K562 (cell line): ENCODE measurements at regions not wholly inside any gene's neighbourhood (a gene's known extent, or its start where the extent isn't known, plus 50 kb on each side); places are given as distances from the start of the nearest gene placed in this dataset.

Experiments used
- ATAC-seq: fragments of 200-7000 bp; cut with Tn5 transposase; 3 replicates; pipeline ENCODE4 v1.9.1; 2020; ENCODE audit warnings: moderate library complexity
- BruUV-seq: library from RNA; stranded (reverse); fragments of 400-500 nt; replicated peaks from 2 replicates; lab custom pipeline; 2021; lab: Mats Ljungman, UMichigan
- CTCF ChIA-PET: fragments of 300-600 bp; formaldehyde crosslinking; extraction: SDS; loops from one replicate; lab custom pipeline; 2021; ENCODE audit warnings: low intra/inter-chr PET ratio; lab: Yijun Ruan, JAX
- POLR2A ChIA-PET: fragments of 300-600, 350-650 bp; sonication (Branson Sonifier 250); formaldehyde crosslinking; extraction: SDS; loops from one replicate; lab custom pipeline; 2021; ENCODE audit warnings: antibody characterized with exemption, inconsistent platforms; lab: Yijun Ruan, JAX
- DNase-seq, 4 experiments: peaks; one replicate each; pipeline versions ENCODE4 v3.0.0 to v3.0.0-alpha.2; 2011 to 2018; ENCODE audit warnings: low spot score in 3 of 4, mixed read lengths in 3 of 4; ENCODE audit errors: extremely low read depth in 1 of 4
- FAIRE-seq: peaks from 2 replicates; lab custom pipeline; 2011; peaks lifted over from hg19 to GRCh38; lab: Jason Lieb, UNC
- H2AFZ ChIP-seq: 2 replicates; pipeline ENCODE4 v1.6.0; 2011; ENCODE audit warnings: low read depth, low read length, control low read depth, inconsistent platforms
- H3K27ac ChIP-seq: fragments of 200-600 bp; 3 replicates; pipeline ENCODE4 v1.8.0; 2011; ENCODE audit warnings: low read depth, mild to moderate bottlenecking, control low read depth, inconsistent platforms, low read length, moderate library complexity, mixed read lengths; ENCODE audit errors: extremely low read depth
- H3K27me3 ChIP-seq, 2 experiments: fragments of 300-600 bp in 1 of 2; 2 replicates in 1 of 2; 3 replicates in 1 of 2; pipeline versions ENCODE4 v1.6.0 to v1.8.0; 2011; ENCODE audit warnings: inconsistent platforms in 2 of 2, low read length in 2 of 2, mild to moderate bottlenecking in 1 of 2, mixed read lengths in 1 of 2, moderate library complexity in 1 of 2; ENCODE audit not compliant: control insufficient read depth in 2 of 2, insufficient read depth in 2 of 2
- H3K36me3 ChIP-seq: fragments of 300-600 bp; 3 replicates; pipeline ENCODE4 v1.8.0; 2011; ENCODE audit warnings: mild to moderate bottlenecking, low read length, inconsistent platforms; ENCODE audit not compliant: control insufficient read depth, insufficient read depth
- H3K4me1 ChIP-seq, 2 experiments: fragments of 200-600 bp in 1 of 2; replicated peaks in 1 of 2; 2 replicates in 1 of 2; 3 replicates in 1 of 2; pipeline versions ENCODE4 v1.5.1 to v1.8.0; 2011; ENCODE audit warnings: inconsistent platforms in 2 of 2, low read length in 2 of 2, mild to moderate bottlenecking in 1 of 2, mixed read lengths in 1 of 2, moderate library complexity in 1 of 2; ENCODE audit not compliant: control insufficient read depth in 2 of 2, insufficient read depth in 2 of 2
- H3K4me2 ChIP-seq: 2 replicates; pipeline ENCODE4 v1.6.1; 2011; ENCODE audit warnings: low read length, control low read depth, inconsistent platforms, mixed read lengths; ENCODE audit not compliant: insufficient read depth
- H3K4me3 ChIP-seq: fragments of 200-600 bp; sonication (generic), shearing (Covaris generic); 2 replicates; pipeline ENCODE4 v1.5.1; 2016; ENCODE audit warnings: control low read depth, inconsistent platforms
- H3K79me2 ChIP-seq: fragments of 200-600 bp; 3 replicates; pipeline ENCODE4 v1.8.0; 2011; ENCODE audit warnings: low read length, inconsistent platforms; ENCODE audit not compliant: control insufficient read depth, insufficient read depth
- H3K9ac ChIP-seq, 2 experiments: 2 replicates each; pipeline versions ENCODE4 v1.6.0 to v1.6.1; 2011; ENCODE audit warnings: low read depth in 2 of 2, low read length in 2 of 2, control low read depth in 1 of 2, inconsistent platforms in 1 of 2, mild to moderate bottlenecking in 1 of 2, mixed read lengths in 1 of 2; ENCODE audit not compliant: insufficient read depth in 1 of 2
- H3K9me1 ChIP-seq: one replicate; pipeline ENCODE4 v1.6.0; 2011; ENCODE audit warnings: inconsistent platforms, mild to moderate bottlenecking, low read length, moderate library complexity; ENCODE audit not compliant: control insufficient read depth, insufficient read depth
- H3K9me3 ChIP-seq: replicated peaks from 2 replicates; pipeline ENCODE4 v1.5.1; 2011; ENCODE audit warnings: low read depth, low read length, inconsistent platforms; ENCODE audit not compliant: control insufficient read depth, insufficient read depth
- H4K20me1 ChIP-seq: replicated peaks from 2 replicates; pipeline ENCODE4 v1.6.1; 2011; ENCODE audit warnings: low read length, inconsistent platforms, mixed read lengths; ENCODE audit not compliant: control insufficient read depth, insufficient read depth
- ARNT ChIP-seq, 2 experiments: fragments of 450-650 bp; IDR thresholded peaks; 2 replicates each; pipeline ENCODE4 v1.6.1; 2016; ENCODE audit warnings: mild to moderate bottlenecking in 1 of 2
- ATF2 ChIP-seq: sonication (generic); formaldehyde crosslinking; IDR thresholded peaks from 2 replicates; pipeline ENCODE4 v1.8.1; 2022; ENCODE audit warnings: missing genetic modification reagents
- FOXA1 ChIP-seq: fragments of 450-650 bp; IDR thresholded peaks from 2 replicates; pipeline ENCODE4 v1.6.1; 2016; ENCODE audit warnings: mild to moderate bottlenecking, borderline replicate concordance
- GABPB2 ChIP-seq: fragments of 250-450 bp; sonication (Bioruptor Pico); conservative IDR thresholded peaks from 2 replicates; pipeline ENCODE4 v1.5.1; 2021; ENCODE audit warnings: mild to moderate bottlenecking
- RBFOX2 ChIP-seq: fragments of 200-400 bp; formaldehyde crosslinking; IDR thresholded peaks from 2 replicates; pipeline ENCODE4 v1.6.1; 2017; ENCODE audit warnings: low read depth, mild to moderate bottlenecking, low read length, moderate library complexity
- SREBF1 ChIP-seq: fragments of 150-350 bp; IDR thresholded peaks from 2 replicates; pipeline ENCODE4 v1.6.1; 2014; ENCODE audit warnings: antibody characterized with exemption, low read depth, low read length, borderline replicate concordance
- ZBTB12 ChIP-seq: fragments of 250-450 bp; sonication (Bioruptor Pico); IDR thresholded peaks from 2 replicates; pipeline ENCODE4 v1.4.0; 2020
- ZNF407 ChIP-seq: fragments of 450-650 bp; IDR thresholded peaks from 2 replicates; pipeline ENCODE4 v1.6.1; 2016; ENCODE audit warnings: low read depth
- WGBS: fragments of 100-300 bp; shearing (Covaris generic); methylation state at CpG from one replicate; pipeline ENCODE4 v1.1.6; 2016; ENCODE audit warnings: low coverage, mixed read lengths; ENCODE audit not compliant: insufficient coverage; ENCODE audit errors: missing lambda C conversion rate; 5-methylcytosine and 5-hydroxymethylcytosine counted together
- in situ Hi-C: fragments of 300-500 bp; cut with MboI; formaldehyde crosslinking; loops from 4 replicates; pipeline ENCODE4 v1.15.0; 2018; ENCODE audit warnings: inconsistent platforms, mixed read lengths
- intact Hi-C: fragments of 100-400 bp; cut with micrococcal nuclease; formaldehyde crosslinking; loops from 2 replicates; pipeline ENCODE4 v1.14.2; 2022

- TF ChIP-seq FOXA1 (no peak), SREBF1 (no peak)
- TF ChIP-seq, all 486 proteins: peak for 0
Measured at GRCh38 chr2:108920-109809, 62.9 kb upstream of the FAM110C start (continued).

GRCh38 chr2:101016-101415 lies 54.7 kb upstream of the FAM110C start:
- BruUV-seq: no TSS peak
- H3K4me2 ChIP-seq: no peak overlapping the region
- DNase-seq (no peak), FAIRE-seq (no peak), ATAC-seq (no peak)
- no peaks in the 10 kb centered on the region for H4K20me1 ChIP-seq
- no peaks in the 10 kb centered on the region for H3K36me3 ChIP-seq
- peaks cover 0 to 6% of the 10 kb centered on the region in 2 experiments; a peak in 1 of 5 replicates for H3K27me3 ChIP-seq
- H3K27ac ChIP-seq: no peak overlapping the region
- H3K4me1 ChIP-seq: no peaks in the 10 kb centered on the region
- ChIA-PET CTCF (no interaction called here), POLR2A (no interaction called here)
- in situ Hi-C loops: no loop called here
- no peaks in the 10 kb centered on the region for H3K79me2 ChIP-seq
- no peak overlapping the region for H3K9ac ChIP-seq
- intact Hi-C loops: no loop called here
- H3K9me1 ChIP-seq: no peaks in the 10 kb centered on the region
- TF ChIP-seq GABPB2 (no peak), ARNT (IDR thresholded peaks at IDR 0.05) (no peak), RBFOX2 (no peak), ATF2 (CRISPR knock-in tag) (no peak), ZBTB12 (CRISPR knock-in tag) (no peak), ZNF407 (no peak)
- 0% methylated on average over 11 of the region's 11 CpGs for WGBS
- H3K9me3 ChIP-seq: no peaks in the 10 kb centered on the region
- no peak overlapping the region for H3K4me3 ChIP-seq
- H2AFZ ChIP-seq: no peak overlapping the region
